Skin of body (tissue), 1 donor: ENCODE measurements at regions not wholly inside any gene's neighbourhood (a gene's known extent, or its start where the extent isn't known, plus 50 kb on each side); places are given as distances from the start of the nearest gene placed in this dataset.
"Not testable (repeated sequence)": the region's sequence is repeated elsewhere in the genome, so short reads cannot be mapped to it uniquely, and the experiment has no call there.

Experiments
- DNase-seq: peaks from one replicate; lab custom pipeline; 2025; lab: John Stamatoyannopoulos, UW

DNA sequence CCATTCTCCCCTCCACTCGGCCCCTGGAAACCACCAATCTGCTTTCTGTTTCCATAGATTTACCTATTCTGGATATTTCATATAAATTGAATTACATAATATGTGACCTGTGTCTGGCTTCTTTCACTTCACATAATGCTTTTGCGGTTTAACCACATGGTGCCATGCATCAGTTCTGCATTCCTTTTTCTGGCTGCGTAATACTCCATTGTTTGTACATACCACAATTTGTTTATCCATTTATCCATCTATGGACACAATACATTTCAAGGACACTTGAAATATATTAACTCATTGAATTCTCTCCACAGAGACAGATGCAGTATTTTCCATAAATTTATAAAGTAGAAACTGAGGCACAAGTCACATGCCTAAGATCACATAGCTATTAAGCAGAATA, 110.3 kb upstream of the ETV6 start:
- DNase-seq: no peak

DNA sequence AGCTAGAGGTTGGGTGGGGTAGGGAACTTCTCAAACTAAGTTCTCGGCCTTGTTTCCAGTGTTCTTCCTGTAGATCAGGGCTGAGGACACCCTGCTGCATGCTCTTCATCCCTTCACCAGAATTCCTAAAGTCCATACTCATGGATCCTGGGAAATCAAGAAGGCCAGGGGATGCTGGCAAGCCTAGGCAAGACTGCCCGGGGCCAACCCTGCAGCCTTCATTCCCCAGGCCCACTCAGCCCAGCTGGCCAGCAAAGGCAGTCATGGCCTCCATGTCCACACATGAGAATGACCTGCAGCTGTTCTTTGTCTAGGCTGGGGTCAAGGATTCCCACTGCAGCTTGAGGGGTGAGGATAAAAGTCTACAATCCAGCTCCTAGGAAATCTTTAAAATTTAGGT, 109.3 kb upstream of the ETV6 start:
- no peak for DNase-seq

DNA sequence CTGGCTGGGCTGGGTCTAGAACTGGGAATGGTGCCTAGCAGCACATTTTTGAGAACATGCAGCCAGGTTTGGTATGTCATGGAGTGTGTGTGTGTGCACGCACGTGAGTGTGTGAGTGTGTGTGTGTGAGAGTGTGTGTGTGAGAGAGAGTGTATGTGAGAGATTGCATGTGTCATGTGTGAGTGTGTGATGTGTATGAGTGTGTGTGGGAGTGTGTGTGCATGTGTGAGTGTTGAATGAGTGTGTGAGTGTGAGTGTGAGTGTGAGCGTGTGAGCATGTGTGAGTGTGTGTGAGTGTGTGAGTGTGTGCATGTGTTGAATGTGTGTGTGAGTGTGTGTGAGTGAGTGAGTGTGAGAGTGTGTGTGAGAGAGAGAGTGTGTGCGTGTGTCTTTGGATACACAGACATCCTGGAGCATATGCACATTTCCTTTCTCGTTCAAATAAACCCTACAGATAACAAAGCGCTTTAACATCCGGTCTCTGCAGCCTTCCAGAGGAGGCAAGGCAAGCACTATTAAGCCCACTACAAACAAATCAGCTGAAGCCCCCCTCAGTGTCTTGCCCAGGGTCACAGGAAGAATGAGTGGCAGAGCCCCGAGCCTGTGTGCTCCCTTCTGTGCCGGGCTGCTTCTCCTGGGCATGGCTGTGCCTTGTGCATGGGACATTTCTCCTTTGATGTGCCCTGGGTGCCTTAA, 108.7 kb upstream of the ETV6 start:
- DNase-seq: no peak

DNA sequence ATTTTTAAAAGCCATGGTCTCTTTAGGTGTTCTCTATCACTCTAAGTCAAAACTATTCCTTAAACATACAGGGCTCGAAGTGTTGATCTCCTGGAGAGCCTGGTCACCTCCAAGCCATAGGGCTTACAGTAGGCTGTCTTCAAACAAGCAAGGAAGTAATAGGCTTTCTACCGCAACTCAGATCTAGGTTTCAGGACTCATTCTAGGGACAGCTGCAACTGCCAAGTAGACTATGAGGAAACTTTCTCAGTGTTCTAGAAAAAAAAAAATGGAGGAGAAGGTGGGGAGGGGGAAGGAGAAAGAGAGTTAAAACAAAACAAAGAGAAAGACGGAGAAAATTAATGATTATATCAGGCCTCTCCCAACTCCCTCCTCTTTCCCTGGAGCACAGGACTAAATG, 106.9 kb upstream of the ETV6 start:
- no peak for DNase-seq

- DNase-seq: no peak
Measured at GRCh38 chr12:11543457-11544158, 105.9 kb upstream of the ETV6 start.

DNA sequence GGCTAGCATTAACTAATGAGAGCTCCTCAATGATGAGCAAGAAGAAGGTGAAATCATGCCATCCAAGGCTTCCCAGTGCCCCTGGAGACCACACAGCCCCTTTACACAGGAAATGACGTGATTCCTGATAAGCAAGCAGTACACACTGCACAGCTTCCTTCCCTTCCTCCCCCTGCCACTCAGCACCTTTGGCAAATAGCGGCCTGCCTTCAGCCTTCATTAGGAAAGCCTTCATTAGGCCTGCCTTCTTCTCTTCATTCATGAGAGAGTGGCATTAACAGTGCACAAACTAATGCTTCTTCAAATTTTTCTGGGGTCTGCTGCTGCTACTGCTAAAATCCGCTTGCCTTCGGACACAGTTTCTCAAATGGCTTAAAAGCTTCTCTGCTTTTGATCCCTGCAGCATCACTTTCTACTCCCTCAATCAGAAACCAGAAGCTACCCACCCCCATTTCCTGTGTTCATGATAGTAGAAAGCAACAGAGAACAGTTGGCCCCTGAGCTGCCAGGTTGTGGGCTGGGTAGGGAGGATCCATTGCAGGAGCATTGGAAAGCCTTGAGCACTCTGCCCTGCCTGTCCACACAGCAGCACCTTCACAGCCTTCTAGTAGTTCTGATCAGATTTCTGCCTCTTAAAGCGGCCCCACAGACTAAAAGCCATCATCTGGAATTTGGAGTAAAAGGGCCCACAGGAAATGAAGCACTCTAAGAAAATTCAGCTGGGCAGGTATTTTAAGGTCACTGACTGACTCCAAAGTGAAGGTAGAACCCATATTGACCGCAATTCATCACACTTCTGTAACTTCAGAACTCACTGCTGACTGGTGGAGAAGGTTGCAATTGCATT, 103.8 kb upstream of the ETV6 start:
- DNase-seq: no peak

- not testable (repeated sequence) for DNase-seq
Measured at GRCh38 chr12:11546582-11547270, 102.7 kb upstream of the ETV6 start.

DNA sequence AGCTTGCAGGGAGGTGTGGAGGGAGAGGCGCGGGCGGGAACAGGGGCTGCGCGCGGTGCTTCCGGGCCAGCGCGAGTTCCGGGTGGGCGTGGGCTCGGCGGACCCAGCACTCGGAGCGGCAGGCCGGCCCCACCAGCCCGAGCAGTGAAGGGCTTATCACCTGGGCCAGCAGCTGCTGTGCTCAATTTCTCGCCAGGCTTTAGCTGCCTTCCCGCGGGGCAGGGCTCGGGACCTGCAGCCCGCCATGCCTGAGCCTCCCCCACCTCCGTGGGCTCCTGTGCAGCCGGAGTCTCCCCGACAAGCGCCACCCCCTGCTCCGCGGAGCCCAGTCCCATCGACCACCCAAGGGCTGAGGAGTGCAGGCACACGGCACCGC, 102.2 kb upstream of the ETV6 start:
- DNase-seq: not testable (repeated sequence)

- DNase-seq: no peak
Measured at GRCh38 chr12:11549119-11549518, 100.4 kb upstream of the ETV6 start.

DNA sequence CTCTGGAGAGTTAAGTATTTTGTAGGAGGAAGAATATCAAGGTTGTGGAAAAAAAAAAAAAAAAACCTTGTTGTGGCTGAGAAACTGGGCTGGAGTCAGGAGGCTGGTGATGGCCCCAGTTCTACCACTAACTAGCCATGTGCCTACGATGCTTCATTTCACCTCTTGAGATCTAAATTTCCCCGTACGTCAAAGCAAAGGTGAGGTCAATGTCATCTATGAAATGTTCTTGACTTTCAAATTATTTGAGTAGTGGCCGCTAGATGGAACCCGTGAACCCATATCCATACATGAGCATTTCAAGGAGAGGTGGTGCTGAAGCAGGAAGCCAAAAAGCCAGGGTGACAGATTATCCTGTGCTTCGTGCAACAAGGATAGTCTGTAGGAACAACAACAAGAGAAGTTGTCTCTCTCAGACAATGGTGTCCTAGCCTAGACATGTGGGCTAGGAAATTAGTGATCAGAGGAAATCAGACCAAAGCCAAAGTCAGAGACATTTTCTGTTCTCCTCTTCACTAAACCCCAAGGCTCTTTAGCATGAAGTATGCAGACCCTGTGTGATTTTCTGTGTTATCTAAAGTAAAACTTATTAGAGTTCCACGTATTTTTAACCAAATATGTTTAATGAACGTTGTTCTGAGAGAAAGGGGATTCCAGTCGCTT, 95.5 kb upstream of the ETV6 start:
- DNase-seq: peak; percentile 44

GRCh38 chr12:11555195-11555594, 94.3 kb upstream of the ETV6 start:
- DNase-seq: no peak

GRCh38 chr12:11555743-11556625, 93.5 kb upstream of the ETV6 start:
- no peak for DNase-seq

- DNase-seq: no peak
Measured at GRCh38 chr12:11556682-11557081, 92.8 kb upstream of the ETV6 start.

DNA sequence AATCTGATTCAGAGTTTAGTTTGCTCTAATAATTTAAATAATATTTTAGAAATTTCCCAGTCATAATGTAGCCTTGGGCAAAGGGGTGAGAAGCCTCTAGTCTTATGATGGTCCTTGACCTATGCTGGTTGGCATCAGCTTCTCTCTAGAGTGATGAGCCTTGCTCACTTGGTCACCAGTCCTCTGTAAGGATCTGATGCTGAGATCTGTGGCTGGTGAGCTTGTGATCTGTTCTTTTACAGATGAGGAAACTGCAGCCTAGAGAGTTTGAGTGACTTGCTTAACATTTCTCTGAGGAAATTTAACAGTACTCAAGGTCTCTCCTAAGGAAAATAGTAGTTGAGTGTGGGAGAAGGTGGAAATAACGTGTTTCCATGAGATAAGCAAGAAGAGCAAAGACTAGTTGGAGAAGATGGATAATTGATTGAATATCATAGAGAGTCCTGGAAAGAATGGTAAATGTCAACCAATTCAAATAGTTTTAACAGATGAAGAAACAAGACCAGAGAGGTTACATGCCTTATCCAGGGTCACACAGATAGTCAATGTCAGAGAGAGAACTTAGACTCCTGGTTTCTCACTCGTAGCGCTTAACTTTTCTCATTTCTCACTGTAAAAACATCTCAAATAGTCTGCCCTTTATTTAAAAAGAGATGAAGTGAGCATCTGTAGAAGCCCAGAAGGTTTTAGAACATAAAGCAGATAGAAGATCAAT, 89.7 kb upstream of the ETV6 start:
- DNase-seq: no peak

- DNase-seq: no peak
Measured at GRCh38 chr12:11561411-11561810, 88.1 kb upstream of the ETV6 start.

DNA sequence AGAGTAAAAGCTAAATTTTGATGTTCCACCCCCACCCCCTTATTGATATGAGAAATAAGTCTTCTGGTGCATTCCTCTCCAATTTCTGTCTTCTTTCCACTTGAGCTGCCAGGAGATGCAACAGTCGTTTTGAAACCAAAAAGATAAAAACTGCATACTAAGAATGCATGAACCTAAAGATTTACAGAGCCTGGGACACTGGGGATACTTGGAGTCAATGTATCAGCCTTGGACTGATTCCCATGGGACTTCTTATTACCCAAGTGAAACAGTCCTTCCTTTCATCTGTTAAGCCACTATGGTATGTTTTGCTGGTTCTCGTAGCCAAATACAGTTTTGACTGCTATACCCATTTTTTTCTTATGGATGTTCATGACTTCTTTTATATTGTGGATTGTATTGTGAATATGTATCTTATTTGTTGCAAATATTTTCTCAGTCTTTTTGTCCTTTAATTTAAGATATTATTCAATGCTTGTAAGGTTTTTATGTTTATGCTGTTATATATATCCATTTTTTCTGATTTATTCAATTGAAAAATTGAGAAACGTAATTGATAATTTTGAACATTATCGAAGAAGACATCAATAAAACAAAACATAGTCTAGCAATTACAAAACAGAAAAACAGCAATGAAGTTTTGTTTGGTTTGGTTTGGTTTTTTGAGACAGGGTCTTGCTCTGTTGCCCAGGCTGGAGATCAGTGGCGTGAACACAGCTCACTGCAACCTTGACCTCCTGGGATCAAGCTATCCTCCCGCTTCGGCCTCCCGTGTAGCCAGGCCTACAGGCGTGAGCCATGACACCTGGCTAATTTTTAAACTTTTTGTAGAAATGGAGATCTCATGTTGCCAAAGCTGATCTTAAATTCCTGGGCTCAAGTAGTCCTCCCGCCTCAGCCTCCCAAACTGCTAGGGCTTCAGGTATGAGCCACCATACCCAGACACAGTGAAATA, 85.4 kb upstream of the ETV6 start:
- DNase-seq: no peak

DNA sequence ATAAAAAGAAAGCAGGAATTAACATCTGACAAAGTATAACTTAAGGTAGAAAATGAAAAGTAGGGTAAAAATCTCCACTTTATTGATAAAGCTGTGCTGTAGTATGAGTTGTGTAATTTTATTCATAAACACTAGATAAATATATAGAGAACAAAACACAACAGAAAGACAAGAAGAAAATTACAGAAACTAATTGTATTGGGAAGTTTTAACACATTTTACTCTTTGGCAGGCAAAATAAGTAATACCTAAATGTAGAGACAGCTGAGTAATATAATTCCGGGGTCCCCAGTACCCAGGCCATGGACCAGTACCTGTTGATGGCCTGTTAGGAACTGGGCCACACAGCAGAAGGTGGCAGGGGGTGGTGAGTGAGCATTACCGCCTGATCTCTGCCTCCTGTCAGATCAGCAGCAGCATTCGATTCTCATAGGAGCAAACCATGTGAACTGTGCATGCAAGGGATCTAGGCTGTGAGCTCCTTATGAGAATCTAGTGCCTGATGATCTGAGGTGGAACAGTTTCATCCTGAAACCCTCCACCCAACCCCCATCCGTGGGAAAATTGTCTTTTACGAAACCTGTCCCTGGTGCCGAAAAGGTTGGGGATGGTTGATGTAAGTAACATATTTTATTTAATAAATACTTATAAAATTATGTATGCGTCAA, 84.4 kb upstream of the ETV6 start:
- no peak for DNase-seq

GRCh38 chr12:11565752-11566151, 83.7 kb upstream of the ETV6 start:
- DNase-seq: no peak
